GM13977 (cell line): ENCODE measurements at regions not wholly inside any gene's neighbourhood (a gene's known extent, or its start where the extent isn't known, plus 50 kb on each side); places are given as distances from the start of the nearest gene placed in this dataset.

ENCODE experiments used
- DNase-seq: peaks from one replicate; pipeline ENCODE4 v3.0.0; 2012; ENCODE audit warnings: low spot score
- CTCF ChIP-seq: IDR thresholded peaks from 2 replicates; pipeline ENCODE4 v1.5.1; 2012; ENCODE audit warnings: mild to moderate bottlenecking, control low read depth; ENCODE audit not compliant: insufficient read depth; ENCODE audit errors: extremely low read depth, missing control alignments
- in situ Hi-C: fragments of 300-500 bp; cut with MboI; formaldehyde crosslinking; loops from one replicate; pipeline ENCODE4 v1.12.0; 2022; ENCODE audit warnings: low sequenced_read_pairs, low pct_unique_long_range_greater_than_20kb, mixed read lengths, inconsistent platforms; ENCODE audit not compliant: unreplicated experiment

GRCh38 chr2:8107621-8108378 is 574.1 kb upstream of the ID2 start:
- TF ChIP-seq CTCF = peak; percentile 14
- in situ Hi-C loops = no loop called here
- no peak for DNase-seq

GRCh38 chr2:8110716-8111115 is 571.1 kb upstream of the ID2 start:
- no peak for DNase-seq
- in situ Hi-C loops = no loop called here
- no peak for TF ChIP-seq CTCF

- DNase-seq = no peak
- in situ Hi-C loops = no loop called here
- no peak for TF ChIP-seq CTCF
Observed at GRCh38 chr2:8111193-8111592, 570.7 kb upstream of the ID2 start.

GRCh38 chr2:8115456-8115855 is 566.4 kb upstream of the ID2 start:
- in situ Hi-C loops = no loop called here
- no peak for DNase-seq
- TF ChIP-seq CTCF = no peak

GRCh38 chr2:8115966-8116365 is 565.9 kb upstream of the ID2 start:
- TF ChIP-seq CTCF = no peak
- in situ Hi-C loops = no loop called here

GRCh38 chr2:8116661-8117060 is 565.2 kb upstream of the ID2 start:
- no peak for TF ChIP-seq CTCF
- peak; percentile 60 for DNase-seq
- in situ Hi-C loops = no loop called here

More at GRCh38 chr2:8115966-8116365, 565.9 kb upstream of the ID2 start:
- no peak for DNase-seq
